Liver (tissue), 3 donors: ENCODE measurements at regions not wholly inside any gene's neighbourhood (a gene's known extent, or its start where the extent isn't known, plus 50 kb on each side); places are given as distances from the start of the nearest gene placed in this dataset.

Experiments used
- FOXA1 ChIP-seq: IDR thresholded peaks from 2 replicates; pipeline ENCODE4 v1.6.1; 2016; ENCODE audit warnings: antibody characterized with exemption
- GABPA ChIP-seq, 2 donors: IDR thresholded peaks in 1 of 2; conservative IDR thresholded peaks in 1 of 2; 2 replicates each; pipeline ENCODE4 v1.6.1; 2016; ENCODE audit warnings: antibody characterized with exemption in 2 of 2, mild to moderate bottlenecking in 1 of 2, moderate library complexity in 1 of 2
- HNF4G ChIP-seq: IDR thresholded peaks from 2 replicates; pipeline ENCODE4 v1.6.1; 2016; ENCODE audit warnings: antibody characterized with exemption
- NR2F2 ChIP-seq: IDR thresholded peaks from 2 replicates; pipeline ENCODE4 v1.6.1; 2016; ENCODE audit warnings: antibody characterized with exemption
- RAD21 ChIP-seq, 2 donors: IDR thresholded peaks; 2 replicates each; pipeline ENCODE4 v1.6.1; 2016; ENCODE audit warnings: antibody characterized with exemption in 2 of 2, mild to moderate bottlenecking in 2 of 2
- RXRA ChIP-seq, 2 donors: IDR thresholded peaks; 2 replicates each; pipeline ENCODE4 v1.6.1; 2017 to 2018; ENCODE audit warnings: antibody characterized with exemption in 2 of 2, mild to moderate bottlenecking in 1 of 2
- SP1 ChIP-seq: IDR thresholded peaks from 2 replicates; pipeline ENCODE4 v1.6.1; 2018; ENCODE audit warnings: antibody characterized with exemption, mild to moderate bottlenecking
- TAF1 ChIP-seq: conservative IDR thresholded peaks from 2 replicates; pipeline ENCODE4 v1.6.1; 2016; ENCODE audit warnings: antibody characterized with exemption, mild to moderate bottlenecking
- YY1 ChIP-seq: IDR thresholded peaks from 2 replicates; pipeline ENCODE4 v1.6.1; 2016; ENCODE audit warnings: antibody characterized with exemption, mild to moderate bottlenecking
- ZBTB33 ChIP-seq: IDR thresholded peaks from 2 replicates; pipeline ENCODE4 v1.6.1; 2016; ENCODE audit warnings: antibody characterized with exemption
- TF ChIP-seq, protein P1 (sequence below): fragments of 150-350 bp; IDR thresholded peaks from 2 replicates; pipeline ENCODE4 v1.5.1; 2017; ENCODE audit warnings: improper control_type of control experiment, low read depth, low read length; ENCODE audit not compliant: missing input control
- TF ChIP-seq, protein P2 (sequence below): IDR thresholded peaks from 2 replicates; pipeline ENCODE4 v1.6.1; 2016; ENCODE audit warnings: antibody characterized with exemption
- TF ChIP-seq, protein P3 (sequence below): IDR thresholded peaks from 2 replicates; pipeline ENCODE4 v1.6.1; 2016; ENCODE audit warnings: antibody characterized with exemption
- TF ChIP-seq, protein P4 (sequence below): IDR thresholded peaks from 2 replicates; pipeline ENCODE4 v1.6.1; 2016; ENCODE audit warnings: antibody characterized with exemption, mild to moderate bottlenecking
- donor health status: healthy.
- donor health status: healthy.

GRCh38 chr2:10985901-10986535 lies 74.3 kb downstream of the KCNF1 start:
- TF ChIP-seq, protein P1, sequence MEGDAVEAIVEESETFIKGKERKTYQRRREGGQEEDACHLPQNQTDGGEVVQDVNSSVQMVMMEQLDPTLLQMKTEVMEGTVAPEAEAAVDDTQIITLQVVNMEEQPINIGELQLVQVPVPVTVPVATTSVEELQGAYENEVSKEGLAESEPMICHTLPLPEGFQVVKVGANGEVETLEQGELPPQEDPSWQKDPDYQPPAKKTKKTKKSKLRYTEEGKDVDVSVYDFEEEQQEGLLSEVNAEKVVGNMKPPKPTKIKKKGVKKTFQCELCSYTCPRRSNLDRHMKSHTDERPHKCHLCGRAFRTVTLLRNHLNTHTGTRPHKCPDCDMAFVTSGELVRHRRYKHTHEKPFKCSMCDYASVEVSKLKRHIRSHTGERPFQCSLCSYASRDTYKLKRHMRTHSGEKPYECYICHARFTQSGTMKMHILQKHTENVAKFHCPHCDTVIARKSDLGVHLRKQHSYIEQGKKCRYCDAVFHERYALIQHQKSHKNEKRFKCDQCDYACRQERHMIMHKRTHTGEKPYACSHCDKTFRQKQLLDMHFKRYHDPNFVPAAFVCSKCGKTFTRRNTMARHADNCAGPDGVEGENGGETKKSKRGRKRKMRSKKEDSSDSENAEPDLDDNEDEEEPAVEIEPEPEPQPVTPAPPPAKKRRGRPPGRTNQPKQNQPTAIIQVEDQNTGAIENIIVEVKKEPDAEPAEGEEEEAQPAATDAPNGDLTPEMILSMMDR, result no peak
- TF ChIP-seq TAF1, result no peak
- no peak for TF ChIP-seq SP1
- TF ChIP-seq HNF4G, result no peak
- TF ChIP-seq, protein P2, sequence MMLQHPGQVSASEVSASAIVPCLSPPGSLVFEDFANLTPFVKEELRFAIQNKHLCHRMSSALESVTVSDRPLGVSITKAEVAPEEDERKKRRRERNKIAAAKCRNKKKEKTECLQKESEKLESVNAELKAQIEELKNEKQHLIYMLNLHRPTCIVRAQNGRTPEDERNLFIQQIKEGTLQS, result no peak
- TF ChIP-seq FOXA1, result no peak
- TF ChIP-seq, protein P3, sequence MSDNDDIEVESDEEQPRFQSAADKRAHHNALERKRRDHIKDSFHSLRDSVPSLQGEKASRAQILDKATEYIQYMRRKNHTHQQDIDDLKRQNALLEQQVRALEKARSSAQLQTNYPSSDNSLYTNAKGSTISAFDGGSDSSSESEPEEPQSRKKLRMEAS, result no peak
- no peak for TF ChIP-seq NR2F2
- TF ChIP-seq GABPA (IDR thresholded peaks at IDR 0.05 in 1 of 2, conservative IDR thresholded peaks at IDR 0.05 in 1 of 2), result no peak
- TF ChIP-seq ZBTB33, result no peak
- TF ChIP-seq, protein P4, sequence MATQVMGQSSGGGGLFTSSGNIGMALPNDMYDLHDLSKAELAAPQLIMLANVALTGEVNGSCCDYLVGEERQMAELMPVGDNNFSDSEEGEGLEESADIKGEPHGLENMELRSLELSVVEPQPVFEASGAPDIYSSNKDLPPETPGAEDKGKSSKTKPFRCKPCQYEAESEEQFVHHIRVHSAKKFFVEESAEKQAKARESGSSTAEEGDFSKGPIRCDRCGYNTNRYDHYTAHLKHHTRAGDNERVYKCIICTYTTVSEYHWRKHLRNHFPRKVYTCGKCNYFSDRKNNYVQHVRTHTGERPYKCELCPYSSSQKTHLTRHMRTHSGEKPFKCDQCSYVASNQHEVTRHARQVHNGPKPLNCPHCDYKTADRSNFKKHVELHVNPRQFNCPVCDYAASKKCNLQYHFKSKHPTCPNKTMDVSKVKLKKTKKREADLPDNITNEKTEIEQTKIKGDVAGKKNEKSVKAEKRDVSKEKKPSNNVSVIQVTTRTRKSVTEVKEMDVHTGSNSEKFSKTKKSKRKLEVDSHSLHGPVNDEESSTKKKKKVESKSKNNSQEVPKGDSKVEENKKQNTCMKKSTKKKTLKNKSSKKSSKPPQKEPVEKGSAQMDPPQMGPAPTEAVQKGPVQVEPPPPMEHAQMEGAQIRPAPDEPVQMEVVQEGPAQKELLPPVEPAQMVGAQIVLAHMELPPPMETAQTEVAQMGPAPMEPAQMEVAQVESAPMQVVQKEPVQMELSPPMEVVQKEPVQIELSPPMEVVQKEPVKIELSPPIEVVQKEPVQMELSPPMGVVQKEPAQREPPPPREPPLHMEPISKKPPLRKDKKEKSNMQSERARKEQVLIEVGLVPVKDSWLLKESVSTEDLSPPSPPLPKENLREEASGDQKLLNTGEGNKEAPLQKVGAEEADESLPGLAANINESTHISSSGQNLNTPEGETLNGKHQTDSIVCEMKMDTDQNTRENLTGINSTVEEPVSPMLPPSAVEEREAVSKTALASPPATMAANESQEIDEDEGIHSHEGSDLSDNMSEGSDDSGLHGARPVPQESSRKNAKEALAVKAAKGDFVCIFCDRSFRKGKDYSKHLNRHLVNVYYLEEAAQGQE, result no peak
- no peak for TF ChIP-seq RAD21 (IDR thresholded peaks at IDR 0.05)
- TF ChIP-seq RXRA (IDR thresholded peaks at IDR 0.05), result no peak
- TF ChIP-seq YY1, result no peak
